Fibroblast of lung (primary cell): ENCODE measurements at regions not wholly inside any gene's neighbourhood (a gene's known extent, or its start where the extent isn't known, plus 50 kb on each side); places are given as distances from the start of the nearest gene placed in this dataset.

Experiments used
- DNase-seq, 2 donors: peaks; one replicate each; pipeline versions ENCODE4 v3.0.0 to v3.0.0-alpha.2; 2010; ENCODE audit warnings: low read depth in 2 of 2
- H2AFZ ChIP-seq: 2 replicates; pipeline ENCODE4 v1.5.1; 2012; ENCODE audit warnings: low read length, control low read depth, inconsistent platforms
- H3K27ac ChIP-seq: 2 replicates; pipeline ENCODE4 v1.5.1; 2011; ENCODE audit warnings: low read length, control low read depth; ENCODE audit not compliant: insufficient read depth
- H3K27me3 ChIP-seq: 2 replicates; pipeline ENCODE4 v1.5.1; 2011; ENCODE audit warnings: mild to moderate bottlenecking, low read length; ENCODE audit not compliant: control insufficient read depth, insufficient read depth
- H3K36me3 ChIP-seq: 2 replicates; pipeline ENCODE4 v1.5.1; 2011; ENCODE audit warnings: low read length; ENCODE audit not compliant: control insufficient read depth, insufficient read depth
- H3K4me1 ChIP-seq: 2 replicates; pipeline ENCODE4 v1.5.1; 2011; ENCODE audit warnings: low read length; ENCODE audit not compliant: control insufficient read depth, insufficient read depth; ENCODE audit errors: extremely low read depth
- H3K4me2 ChIP-seq: 2 replicates; pipeline ENCODE4 v1.5.1; 2011; ENCODE audit warnings: low read length, control low read depth; ENCODE audit not compliant: insufficient read depth; ENCODE audit errors: extremely low read depth
- H3K4me3 ChIP-seq, 4 experiments: fragments of 200-600 bp in 1 of 4; sonication (generic) in 1 of 4; replicated peaks in 1 of 4; 2 replicates each; pipeline ENCODE4 v1.5.1; 2011 to 2016; ENCODE audit warnings: low read length in 4 of 4, low read depth in 3 of 4, mild to moderate bottlenecking in 3 of 4, control low read depth in 2 of 4, inconsistent platforms in 1 of 4, mixed read lengths in 1 of 4; ENCODE audit not compliant: insufficient read depth in 1 of 4; ENCODE audit errors: control extremely low read depth in 1 of 4
- H3K79me2 ChIP-seq: 2 replicates; pipeline ENCODE4 v1.5.1; 2012; ENCODE audit warnings: mild to moderate bottlenecking, low read length, inconsistent platforms; ENCODE audit not compliant: control insufficient read depth, insufficient read depth
- H3K9ac ChIP-seq: 2 replicates; pipeline ENCODE4 v1.5.1; 2011; ENCODE audit warnings: mild to moderate bottlenecking, low read length, control low read depth; ENCODE audit not compliant: insufficient read depth
- H3K9me3 ChIP-seq: 2 replicates; pipeline ENCODE4 v1.5.1; 2012; ENCODE audit warnings: low read depth, low read length; ENCODE audit not compliant: control insufficient read depth, insufficient read depth
- H4K20me1 ChIP-seq: 2 replicates; pipeline ENCODE4 v1.5.1; 2011; ENCODE audit warnings: low read length; ENCODE audit not compliant: control insufficient read depth, insufficient read depth; ENCODE audit errors: extremely low read depth
- EZH2 ChIP-seq: IDR thresholded peaks from 2 replicates; pipeline ENCODE4 v1.5.1; 2012; ENCODE audit warnings: low read length, control low read depth, mild to moderate bottlenecking; ENCODE audit errors: missing control alignments
- TF ChIP-seq, protein P1 (sequence below), 2 donors: IDR thresholded peaks in 1 of 2; conservative IDR thresholded peaks in 1 of 2; 1 replicate in 1 of 2; 2 replicates in 1 of 2; pipeline ENCODE4 v1.5.1; 2011 to 2012; ENCODE audit warnings: low read length in 2 of 2, control low read depth in 1 of 2, inconsistent platforms in 1 of 2, low read depth in 1 of 2, mild to moderate bottlenecking in 1 of 2

DNA sequence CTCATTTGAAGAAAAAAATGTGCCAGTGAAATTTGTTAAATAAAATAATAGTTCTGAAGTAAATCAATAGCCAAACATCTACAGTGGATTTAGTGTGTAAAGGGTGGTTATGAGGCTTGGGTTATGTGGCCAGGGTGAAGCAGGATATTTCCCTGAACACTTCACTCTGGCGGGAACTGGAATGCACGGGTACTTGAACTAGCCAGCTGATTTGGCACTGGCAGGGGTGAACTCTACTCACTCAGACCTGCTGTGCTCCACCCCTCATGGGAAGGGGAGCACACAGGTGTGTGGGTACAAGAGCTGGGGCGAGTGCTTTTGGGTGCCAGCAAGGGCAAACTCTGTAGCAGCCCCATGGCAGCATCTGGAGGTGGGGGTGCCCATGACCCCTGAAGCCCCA, 278.2 kb downstream of the CALCRL start:
- Histone ChIP-seq H3K9me3 (no peaks in the 10 kb centered on the region), H2AFZ (no peak overlapping the region), H3K4me1 (no peaks in the 10 kb centered on the region), H3K36me3 (no peaks in the 10 kb centered on the region), H3K4me2 (no peak overlapping the region), H3K4me3 (no peak overlapping the region), H3K27ac (no peak overlapping the region), H3K27me3 (no peaks in the 10 kb centered on the region), H3K79me2 (no peaks in the 10 kb centered on the region), H3K9ac (no peak overlapping the region), H4K20me1 (no peaks in the 10 kb centered on the region)
- TF ChIP-seq EZH2: no peak
- TF ChIP-seq, protein P1, sequence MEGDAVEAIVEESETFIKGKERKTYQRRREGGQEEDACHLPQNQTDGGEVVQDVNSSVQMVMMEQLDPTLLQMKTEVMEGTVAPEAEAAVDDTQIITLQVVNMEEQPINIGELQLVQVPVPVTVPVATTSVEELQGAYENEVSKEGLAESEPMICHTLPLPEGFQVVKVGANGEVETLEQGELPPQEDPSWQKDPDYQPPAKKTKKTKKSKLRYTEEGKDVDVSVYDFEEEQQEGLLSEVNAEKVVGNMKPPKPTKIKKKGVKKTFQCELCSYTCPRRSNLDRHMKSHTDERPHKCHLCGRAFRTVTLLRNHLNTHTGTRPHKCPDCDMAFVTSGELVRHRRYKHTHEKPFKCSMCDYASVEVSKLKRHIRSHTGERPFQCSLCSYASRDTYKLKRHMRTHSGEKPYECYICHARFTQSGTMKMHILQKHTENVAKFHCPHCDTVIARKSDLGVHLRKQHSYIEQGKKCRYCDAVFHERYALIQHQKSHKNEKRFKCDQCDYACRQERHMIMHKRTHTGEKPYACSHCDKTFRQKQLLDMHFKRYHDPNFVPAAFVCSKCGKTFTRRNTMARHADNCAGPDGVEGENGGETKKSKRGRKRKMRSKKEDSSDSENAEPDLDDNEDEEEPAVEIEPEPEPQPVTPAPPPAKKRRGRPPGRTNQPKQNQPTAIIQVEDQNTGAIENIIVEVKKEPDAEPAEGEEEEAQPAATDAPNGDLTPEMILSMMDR (conservative IDR thresholded peaks at IDR 0.05 in 1 of 2, IDR thresholded peaks at IDR 0.05 in 1 of 2; ENCODE audit: low read depth in 1 of 2, low read length in 2 of 2): no peak
- no peak for DNase-seq

DNA sequence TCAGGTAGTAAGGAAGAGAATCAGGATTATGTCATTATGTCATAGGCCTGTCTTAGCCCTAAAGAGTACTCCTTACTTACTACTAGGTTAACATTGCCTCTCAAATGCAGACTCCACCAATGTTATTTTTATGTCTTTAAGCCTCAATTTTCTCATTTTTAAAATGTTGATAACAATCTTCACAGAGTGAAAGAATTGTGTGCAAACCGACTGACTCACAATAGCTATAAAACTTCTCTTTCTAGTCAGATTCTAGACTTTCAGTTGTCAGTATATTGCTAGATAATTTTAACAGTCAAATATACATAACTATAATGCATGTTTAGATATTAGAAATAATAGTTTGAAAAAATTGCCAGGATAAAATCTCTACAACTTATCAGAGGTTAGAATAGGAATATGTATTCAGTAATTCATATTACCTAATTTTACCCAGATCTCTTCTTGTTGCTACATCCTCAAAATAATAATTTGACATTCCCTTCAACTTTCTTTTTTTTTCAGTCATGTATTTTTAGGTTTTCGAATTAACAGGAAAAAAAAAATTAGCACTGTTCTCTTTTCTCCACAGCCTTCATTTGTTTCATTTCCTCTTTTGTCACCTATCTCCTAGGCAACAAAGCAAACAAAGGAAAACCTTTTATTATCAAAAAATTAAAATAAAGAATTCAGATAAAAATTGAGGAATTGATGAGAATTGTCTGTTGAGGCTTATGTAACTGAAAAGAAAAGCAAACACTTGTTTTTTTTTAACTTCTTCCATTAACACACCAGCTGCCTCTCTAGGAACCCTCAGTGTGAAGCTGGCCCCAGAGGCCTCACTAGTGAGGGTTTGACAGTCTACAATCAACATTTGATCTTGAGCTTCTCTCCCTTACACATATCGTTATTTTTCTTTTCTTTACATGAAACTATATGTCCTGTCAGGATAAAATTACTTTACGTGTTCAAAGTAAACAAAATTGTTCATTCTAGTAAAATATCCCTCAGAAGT, 279.0 kb downstream of the CALCRL start:
- H3K27me3 ChIP-seq: no peaks in the 10 kb centered on the region
- H3K4me2 ChIP-seq: no peak overlapping the region
- no peak overlapping the region for H3K27ac ChIP-seq
- no peak overlapping the region for H3K9ac ChIP-seq
- DNase-seq: no peak
- no peaks in the 10 kb centered on the region for H3K36me3 ChIP-seq
- H3K4me1 ChIP-seq: no peaks in the 10 kb centered on the region
- TF ChIP-seq, protein P1 (conservative IDR thresholded peaks at IDR 0.05 in 1 of 2, IDR thresholded peaks at IDR 0.05 in 1 of 2; ENCODE audit: low read depth in 1 of 2, low read length in 2 of 2): no peak
- no peak for TF ChIP-seq EZH2
- no peaks in the 10 kb centered on the region for H3K79me2 ChIP-seq
- H3K4me3 ChIP-seq: no peak overlapping the region
- H2AFZ ChIP-seq: no peak overlapping the region
- H3K9me3 ChIP-seq: no peaks in the 10 kb centered on the region
- no peaks in the 10 kb centered on the region for H4K20me1 ChIP-seq

DNA sequence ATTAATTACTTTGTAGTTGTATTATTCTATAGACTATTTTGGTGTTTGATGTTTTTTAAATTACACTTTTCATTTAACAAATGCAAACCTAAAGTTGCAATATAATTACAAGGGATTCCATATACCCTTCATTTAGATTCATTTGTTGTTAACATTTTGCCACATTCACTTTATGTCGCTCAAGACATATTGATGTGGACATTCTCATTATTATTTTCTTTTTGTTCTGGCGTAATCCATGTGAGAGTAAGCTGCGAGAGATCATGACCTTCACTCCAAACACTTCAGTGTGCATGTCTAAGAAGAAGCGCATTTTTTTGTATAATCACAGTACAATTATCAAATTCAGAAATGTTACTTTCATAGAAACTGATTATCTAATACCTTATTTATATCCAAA, 280.6 kb downstream of the CALCRL start:
- H4K20me1 ChIP-seq: no peaks in the 10 kb centered on the region
- no peaks in the 10 kb centered on the region for H3K36me3 ChIP-seq
- H3K9me3 ChIP-seq: no peaks in the 10 kb centered on the region
- TF ChIP-seq, protein P1 (conservative IDR thresholded peaks at IDR 0.05 in 1 of 2, IDR thresholded peaks at IDR 0.05 in 1 of 2; ENCODE audit: low read depth in 1 of 2, low read length in 2 of 2): no peak
- TF ChIP-seq EZH2: no peak
- H3K4me3 ChIP-seq: no peak overlapping the region
- no peak overlapping the region for H3K4me2 ChIP-seq
- DNase-seq: no peak
- no peaks in the 10 kb centered on the region for H3K27me3 ChIP-seq
- no peak overlapping the region for H3K27ac ChIP-seq
- no peaks in the 10 kb centered on the region for H3K79me2 ChIP-seq
- no peak overlapping the region for H3K9ac ChIP-seq
- H2AFZ ChIP-seq: no peak overlapping the region
- H3K4me1 ChIP-seq: no peaks in the 10 kb centered on the region
